ENCODE measurements at regions not wholly inside any gene's neighbourhood (a gene's known extent, or its start where the extent isn't known, plus 50 kb on each side); places are given as distances from the start of the nearest gene placed in this dataset.

DNA sequence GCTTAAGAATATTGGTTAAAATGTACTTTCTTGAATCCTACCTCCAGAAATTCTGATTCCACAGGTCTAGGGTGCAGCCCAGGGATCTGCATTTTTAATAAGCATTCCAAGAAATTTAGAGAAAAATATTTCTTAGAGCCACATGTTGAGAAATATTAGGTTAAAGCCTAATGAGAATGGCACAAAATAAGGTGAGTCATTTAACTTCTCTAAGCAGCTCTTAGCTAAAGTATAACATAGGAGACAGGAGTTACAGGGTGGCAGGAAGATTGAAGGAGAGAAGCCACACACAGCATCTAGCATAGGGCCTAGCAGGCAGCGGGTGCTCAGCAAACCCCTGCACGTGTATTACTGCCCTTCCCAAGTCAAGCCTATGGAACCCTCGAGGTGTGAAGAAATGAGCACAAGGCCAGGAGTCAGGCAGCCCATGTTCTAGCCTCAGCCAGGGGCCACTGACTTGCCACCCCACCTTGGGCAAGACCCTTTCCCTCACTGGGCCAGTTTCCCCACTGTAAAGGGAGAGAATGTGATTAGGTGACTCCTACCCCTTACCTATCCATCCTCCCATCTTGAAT is 197.1 kb upstream of the TLE3 start:
- no peaks in the 10 kb centered on the region for H3K27me3 ChIP-seq (ENCODE audit: insufficient read depth, poor library complexity, severe bottlenecking)
- H3K36me3 ChIP-seq (ENCODE audit: low read depth): no peaks in the 10 kb centered on the region
- ATAC-seq (ENCODE audit: low read depth) (0 out of 3 replicates have a peak, but pooled peaks have one; percentile 25), DNase-seq (ENCODE audit: low spot score) (no peak)
- no peak overlapping the region for H3K27ac ChIP-seq (ENCODE audit: poor library complexity, severe bottlenecking)
- H3K9me3 ChIP-seq (ENCODE audit: severe bottlenecking): no peaks in the 10 kb centered on the region
- TF ChIP-seq CTCF (IDR thresholded peaks at IDR 0.05; ENCODE audit: poor library complexity, severe bottlenecking): no peak
- no peaks in the 10 kb centered on the region for H3K4me1 ChIP-seq (ENCODE audit: insufficient read depth, poor library complexity, severe bottlenecking)
- H3K4me3 ChIP-seq (ENCODE audit: severe bottlenecking): no peak overlapping the region

- peaks cover 6% of the 10 kb centered on the region for H3K4me1 ChIP-seq (ENCODE audit: insufficient read depth, poor library complexity, severe bottlenecking)
- H3K9me3 ChIP-seq (ENCODE audit: severe bottlenecking): no peaks in the 10 kb centered on the region
- DNase-seq (ENCODE audit: low spot score) (no peak), ATAC-seq (ENCODE audit: low read depth) (no peak)
- no peaks in the 10 kb centered on the region for H3K36me3 ChIP-seq (ENCODE audit: low read depth)
- TF ChIP-seq CTCF (IDR thresholded peaks at IDR 0.05; ENCODE audit: poor library complexity, severe bottlenecking): no peak
- no peak overlapping the region for H3K4me3 ChIP-seq (ENCODE audit: severe bottlenecking)
- no peak overlapping the region for H3K27ac ChIP-seq (ENCODE audit: poor library complexity, severe bottlenecking)
- no peaks in the 10 kb centered on the region for H3K27me3 ChIP-seq (ENCODE audit: insufficient read depth, poor library complexity, severe bottlenecking)
Observed at GRCh38 chr15:70293591-70294470, 196.1 kb upstream of the TLE3 start.

- no peaks in the 10 kb centered on the region for H3K9me3 ChIP-seq (ENCODE audit: severe bottlenecking)
- H3K4me3 ChIP-seq (ENCODE audit: severe bottlenecking): no peak overlapping the region
- no peak for ATAC-seq (ENCODE audit: low read depth)
- no peak for DNase-seq (ENCODE audit: low spot score)
- H3K27me3 ChIP-seq (ENCODE audit: insufficient read depth, poor library complexity, severe bottlenecking): no peaks in the 10 kb centered on the region
- H3K27ac ChIP-seq (ENCODE audit: poor library complexity, severe bottlenecking): no peak overlapping the region
- no peak for TF ChIP-seq CTCF (IDR thresholded peaks at IDR 0.05; ENCODE audit: poor library complexity, severe bottlenecking)
- H3K36me3 ChIP-seq (ENCODE audit: low read depth): no peaks in the 10 kb centered on the region
- peaks cover 6% of the 10 kb centered on the region for H3K4me1 ChIP-seq (ENCODE audit: insufficient read depth, poor library complexity, severe bottlenecking)
Observed at GRCh38 chr15:70293138-70293537, 195.4 kb upstream of the TLE3 start.

- no peak for TF ChIP-seq CTCF (IDR thresholded peaks at IDR 0.05; ENCODE audit: poor library complexity, severe bottlenecking)
Observed at GRCh38 chr15:70292076-70292760, 194.5 kb upstream of the TLE3 start.

More at GRCh38 chr15:70292076-70292760, 194.5 kb upstream of the TLE3 start:
- H3K27me3 ChIP-seq (ENCODE audit: insufficient read depth, poor library complexity, severe bottlenecking): no peaks in the 10 kb centered on the region
- H3K27ac ChIP-seq (ENCODE audit: poor library complexity, severe bottlenecking): no peak overlapping the region
- H3K9me3 ChIP-seq (ENCODE audit: severe bottlenecking): no peaks in the 10 kb centered on the region
- H3K4me3 ChIP-seq (ENCODE audit: severe bottlenecking): no peak overlapping the region
- H3K4me1 ChIP-seq (ENCODE audit: insufficient read depth, poor library complexity, severe bottlenecking): peaks cover 6% of the 10 kb centered on the region
- no peaks in the 10 kb centered on the region for H3K36me3 ChIP-seq (ENCODE audit: low read depth)
- DNase-seq (ENCODE audit: low spot score) (peak; percentile 49), ATAC-seq (ENCODE audit: low read depth) (no peak)
